HG03066 (cell line): ENCODE measurements at regions not wholly inside any gene's neighbourhood (a gene's known extent, or its start where the extent isn't known, plus 50 kb on each side); places are given as distances from the start of the nearest gene placed in this dataset.

Source experiments
- ATAC-seq: cut with Tn5 transposase; IDR thresholded peaks from one replicate; pipeline ENCODE4 v1.9.1; 2021; ENCODE audit warnings: low read depth; ENCODE audit not compliant: unreplicated experiment

- no peak for ATAC-seq
Measured at GRCh38 chr4:65789341-65789740, 119.1 kb upstream of the EPHA5 start.

- no peak for ATAC-seq
Measured at GRCh38 chr4:65777270-65777669, 107.0 kb upstream of the EPHA5 start.

- no peak for ATAC-seq
Measured at GRCh38 chr4:65773636-65774035, 103.3 kb upstream of the EPHA5 start.

- ATAC-seq: no peak
Measured at GRCh38 chr4:65747386-65747785, 77.1 kb upstream of the EPHA5 start.

- no peak for ATAC-seq
Measured at GRCh38 chr4:65738134-65738533, 67.8 kb upstream of the EPHA5 start.

DNA sequence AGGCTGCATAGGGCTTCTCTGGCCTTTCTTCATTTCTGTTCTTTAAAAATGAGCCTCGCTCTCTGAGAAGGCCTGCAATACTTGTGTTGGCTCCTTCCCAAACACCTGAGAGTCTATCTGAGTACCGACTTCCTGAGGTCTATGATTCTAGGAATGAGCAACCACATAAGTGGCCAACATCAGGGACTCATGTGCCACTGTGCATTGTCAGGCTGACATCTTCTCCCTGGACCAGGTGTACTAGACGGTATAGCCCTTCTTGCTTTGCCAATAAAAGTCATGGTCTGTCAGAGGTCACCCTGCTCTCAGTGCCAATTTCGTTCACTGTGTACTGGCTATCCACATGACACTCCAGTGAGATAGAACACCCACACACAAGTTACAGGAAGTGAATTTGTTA, 67.4 kb upstream of the EPHA5 start:
- no peak for ATAC-seq

DNA sequence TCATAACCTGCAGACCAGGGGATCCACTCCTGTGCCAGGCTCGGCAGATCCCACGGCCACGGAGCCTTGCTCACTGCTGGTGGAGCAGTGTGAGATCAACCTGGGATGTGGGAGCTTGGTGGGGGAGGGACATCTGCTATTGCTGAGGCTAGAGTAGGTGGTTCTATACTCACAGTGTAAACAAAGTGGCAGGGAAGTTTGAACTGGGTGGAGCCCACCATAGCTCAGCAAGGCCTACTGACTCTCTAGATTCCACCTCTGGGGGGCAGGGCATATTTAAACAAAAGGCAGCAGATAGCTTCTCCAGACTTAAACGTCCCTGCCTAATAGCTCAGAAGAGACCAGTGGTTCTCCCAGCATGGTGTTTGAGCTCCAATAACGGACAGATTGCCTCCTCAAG, 54.7 kb upstream of the EPHA5 start:
- ATAC-seq: no peak
